ENCODE measurements at regions not wholly inside any gene's neighbourhood (a gene's known extent, or its start where the extent isn't known, plus 50 kb on each side); places are given as distances from the start of the nearest gene placed in this dataset.

DNA sequence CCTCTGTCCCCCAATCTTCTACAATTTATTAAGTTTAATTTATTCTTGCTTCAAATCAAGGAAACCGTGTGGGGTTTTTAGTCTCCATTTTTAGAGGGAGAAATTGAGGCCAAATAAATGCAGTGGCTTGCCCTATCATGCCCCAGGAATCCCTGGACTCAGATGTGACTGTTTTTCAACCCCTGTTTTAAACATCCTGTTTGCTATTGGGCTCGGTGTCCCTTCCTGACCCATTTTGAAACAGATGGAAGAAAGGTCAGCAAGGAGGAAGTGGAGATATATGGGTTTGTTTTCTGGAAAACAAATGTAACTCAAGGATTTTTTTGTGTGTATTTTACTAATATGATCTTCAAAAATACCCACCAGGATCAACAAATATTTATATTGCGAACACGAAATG is 84.7 kb downstream of the DACT1 start:
- TF ChIP-seq KLF13 (CRISPR knock-in tag; IDR thresholded peaks at IDR 0.05) (no peak), ZNF280D (CRISPR knock-in tag; IDR thresholded peaks at IDR 0.05) (no peak), MAFK (conservative IDR thresholded peaks at IDR 0.05 in 1 of 2, IDR thresholded peaks at IDR 0.05 in 1 of 2; ENCODE audit: low read length in 2 of 2) (no peak), TAF15 (IDR thresholded peaks at IDR 0.05; ENCODE audit: low read depth, low read length, poor library complexity, severe bottlenecking) (no peak), ZNF431 (CRISPR knock-in tag; IDR thresholded peaks at IDR 0.05; ENCODE audit: borderline replicate concordance, low read depth) (no peak), ZBTB43 (CRISPR knock-in tag; conservative IDR thresholded peaks at IDR 0.05) (no peak), PHF21A (CRISPR knock-in tag; IDR thresholded peaks at IDR 0.05) (no peak)
- TF ChIP-seq, protein P1, sequence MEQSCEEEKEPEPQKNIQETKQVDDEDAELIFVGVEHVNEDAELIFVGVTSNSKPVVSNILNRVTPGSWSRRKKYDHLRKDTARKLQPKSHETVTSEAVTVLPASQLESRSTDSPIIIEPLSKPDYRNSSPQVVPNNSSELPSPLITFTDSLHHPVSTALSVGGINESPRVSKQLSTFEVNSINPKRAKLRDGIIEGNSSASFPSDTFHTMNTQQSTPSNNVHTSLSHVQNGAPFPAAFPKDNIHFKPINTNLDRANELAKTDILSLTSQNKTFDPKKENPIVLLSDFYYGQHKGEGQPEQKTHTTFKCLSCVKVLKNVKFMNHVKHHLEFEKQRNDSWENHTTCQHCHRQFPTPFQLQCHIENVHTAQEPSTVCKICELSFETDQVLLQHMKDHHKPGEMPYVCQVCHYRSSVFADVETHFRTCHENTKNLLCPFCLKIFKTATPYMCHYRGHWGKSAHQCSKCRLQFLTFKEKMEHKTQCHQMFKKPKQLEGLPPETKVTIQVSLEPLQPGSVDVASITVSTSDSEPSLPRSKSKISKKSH (CRISPR knock-in tag; IDR thresholded peaks at IDR 0.05; ENCODE audit: borderline replicate concordance) = no peak

Data from HepG2 (cell line).